H9 (cell line): ENCODE measurements at regions not wholly inside any gene's neighbourhood (a gene's known extent, or its start where the extent isn't known, plus 50 kb on each side); places are given as distances from the start of the nearest gene placed in this dataset.

Source experiments
- DNase-seq: peaks from one replicate; pipeline ENCODE4 v3.0.0-alpha.2; 2017
- H2AFZ ChIP-seq: one replicate; pipeline ENCODE4 v1.6.1; 2013; ENCODE audit warnings: mild to moderate bottlenecking, low read length, control low read depth, moderate library complexity
- H2AK5ac ChIP-seq: 2 replicates; pipeline ENCODE4 v1.6.1; 2013; ENCODE audit warnings: low read length, control low read depth, mixed read lengths; ENCODE audit not compliant: insufficient read length
- H2BK120ac ChIP-seq: one replicate; pipeline ENCODE4 v1.6.1; 2013; ENCODE audit warnings: low read depth, mild to moderate bottlenecking, low read length, control low read depth, inconsistent platforms; ENCODE audit not compliant: poor library complexity, severe bottlenecking
- H2BK12ac ChIP-seq: 2 replicates; pipeline ENCODE4 v1.6.1; 2013; ENCODE audit warnings: low read length, control low read depth, mixed read lengths, low read depth; ENCODE audit not compliant: insufficient read length
- H2BK15ac ChIP-seq: 2 replicates; pipeline ENCODE4 v1.6.1; 2013; ENCODE audit warnings: low read depth, low read length, control low read depth
- H2BK20ac ChIP-seq: one replicate; pipeline ENCODE4 v1.6.1; 2013; ENCODE audit warnings: low read depth, mild to moderate bottlenecking, low read length, control low read depth, inconsistent platforms; ENCODE audit not compliant: poor library complexity, severe bottlenecking
- H2BK5ac ChIP-seq: 2 replicates; pipeline ENCODE4 v1.6.1; 2013; ENCODE audit warnings: low read length, control low read depth, mixed read lengths; ENCODE audit not compliant: insufficient read length
- H3K14ac ChIP-seq: 2 replicates; pipeline ENCODE4 v1.6.1; 2013; ENCODE audit warnings: low read length, control low read depth; ENCODE audit not compliant: insufficient read depth
- H3K18ac ChIP-seq: 2 replicates; pipeline ENCODE4 v1.6.1; 2013; ENCODE audit warnings: low read depth, mild to moderate bottlenecking, mixed read lengths, low read length, control low read depth; ENCODE audit not compliant: insufficient read length
- H3K23ac ChIP-seq: 2 replicates; pipeline ENCODE4 v1.6.1; 2013; ENCODE audit warnings: low read length, control low read depth, mixed read lengths, low read depth; ENCODE audit not compliant: insufficient read length
- H3K23me2 ChIP-seq: 2 replicates; pipeline ENCODE4 v1.6.1; 2013; ENCODE audit warnings: low read depth, mild to moderate bottlenecking, mixed read lengths, low read length, control low read depth; ENCODE audit not compliant: insufficient read length, poor library complexity, severe bottlenecking
- H3K27ac ChIP-seq: 2 replicates; pipeline ENCODE4 v1.5.1; 2013; ENCODE audit warnings: low read length, control low read depth, mixed read lengths, low read depth; ENCODE audit not compliant: insufficient read length
- H3K27me3 ChIP-seq: 2 replicates; pipeline ENCODE4 v1.6.1; 2013; ENCODE audit warnings: low read length, control low read depth, inconsistent platforms; ENCODE audit not compliant: insufficient read depth
- H3K4ac ChIP-seq: 2 replicates; pipeline ENCODE4 v1.6.1; 2013; ENCODE audit warnings: low read depth, mild to moderate bottlenecking, control low read depth, inconsistent platforms, low read length, moderate library complexity
- H3K4me1 ChIP-seq: 2 replicates; pipeline ENCODE4 v1.6.1; 2013; ENCODE audit warnings: low read length, control low read depth, inconsistent platforms; ENCODE audit not compliant: insufficient read depth
- H3K4me2 ChIP-seq: 2 replicates; pipeline ENCODE4 v1.6.1; 2013; ENCODE audit warnings: low read length, control low read depth, mixed read lengths; ENCODE audit not compliant: insufficient read length, insufficient read depth
- H3K56ac ChIP-seq: 2 replicates; pipeline ENCODE4 v1.6.1; 2013; ENCODE audit warnings: low read depth, mild to moderate bottlenecking, mixed read lengths, low read length, control low read depth; ENCODE audit not compliant: insufficient read length
- H3K79me1 ChIP-seq: 2 replicates; pipeline ENCODE4 v1.6.1; 2013; ENCODE audit warnings: low read depth, mild to moderate bottlenecking, moderate library complexity, low read length, control low read depth, inconsistent platforms; ENCODE audit not compliant: insufficient read depth, poor library complexity, severe bottlenecking
- H3K79me2 ChIP-seq: 2 replicates; pipeline ENCODE4 v1.6.1; 2013; ENCODE audit warnings: low read length, control low read depth, inconsistent platforms; ENCODE audit not compliant: insufficient read depth
- H3K9ac ChIP-seq: 2 replicates; pipeline ENCODE4 v1.6.1; 2013; ENCODE audit warnings: low read length, control low read depth, mixed read lengths; ENCODE audit not compliant: insufficient read length; ENCODE audit errors: extremely low read depth
- H3K9me3 ChIP-seq: one replicate; pipeline ENCODE4 v1.6.1; 2013; ENCODE audit warnings: low read depth, low read length, inconsistent platforms; ENCODE audit not compliant: control insufficient read depth
- H3T11ph ChIP-seq: one replicate; pipeline ENCODE4 v1.6.1; 2013; ENCODE audit warnings: mild to moderate bottlenecking, low read length, control low read depth, inconsistent platforms
- H4K20me1 ChIP-seq: one replicate; pipeline ENCODE4 v1.6.1; 2013; ENCODE audit not compliant: control insufficient read depth, insufficient read length, insufficient read depth
- H4K5ac ChIP-seq: 2 replicates; pipeline ENCODE4 v1.6.1; 2013; ENCODE audit warnings: low read depth, mild to moderate bottlenecking, mixed read lengths, low read length, control low read depth; ENCODE audit not compliant: insufficient read length
- H4K8ac ChIP-seq: replicated peaks from 2 replicates; pipeline ENCODE4 v1.6.1; 2013; ENCODE audit warnings: low read length, control low read depth, mixed read lengths, low read depth; ENCODE audit not compliant: insufficient read length
- H4K91ac ChIP-seq: 2 replicates; pipeline ENCODE4 v1.6.1; 2013; ENCODE audit warnings: low read depth, mild to moderate bottlenecking, moderate library complexity, mixed read lengths, low read length, control low read depth; ENCODE audit not compliant: insufficient read length
- H3K27ac Mint-ChIP-seq, 3 experiments: 2 replicates in 2 of 3; 3 replicates in 1 of 3; pipeline ENCODE4 v1.8.0; 2020 to 2021; ENCODE audit warnings: mixed read lengths in 3 of 3, mild to moderate bottlenecking in 1 of 3, moderate library complexity in 1 of 3
- H3K27me3 Mint-ChIP-seq: 2 replicates; pipeline ENCODE4 v1.8.0; 2021; ENCODE audit warnings: low read depth, mild to moderate bottlenecking, moderate library complexity, mixed read lengths
- H3K36me3 Mint-ChIP-seq, 3 experiments: 2 replicates in 2 of 3; 3 replicates in 1 of 3; pipeline ENCODE4 v1.8.0; 2020 to 2021; ENCODE audit warnings: low read depth in 3 of 3, mixed read lengths in 3 of 3; ENCODE audit not compliant: insufficient read depth in 1 of 3
- H3K4me1 Mint-ChIP-seq, 2 experiments: 2 replicates each; pipeline ENCODE4 v1.8.0; 2020; ENCODE audit warnings: mixed read lengths in 2 of 2
- H3K4me3 Mint-ChIP-seq, 2 experiments: 2 replicates in 1 of 2; 3 replicates in 1 of 2; pipeline ENCODE4 v1.8.0; 2020 to 2021; ENCODE audit warnings: mild to moderate bottlenecking in 2 of 2, mixed read lengths in 2 of 2, moderate library complexity in 1 of 2
- H3K9me3 Mint-ChIP-seq, 2 experiments: 2 replicates in 1 of 2; 3 replicates in 1 of 2; pipeline ENCODE4 v1.8.0; 2020; ENCODE audit warnings: mild to moderate bottlenecking in 2 of 2, mixed read lengths in 2 of 2, moderate library complexity in 1 of 2
- WGBS: extraction: QIAGEN DNeasy Blood & Tissue Kit; methylation state at CpG from one replicate; pipeline ENCODE4 v1.1.7; 2013; ENCODE audit warnings: missing lambda C conversion rate, low lambda C conversion rate, mixed read lengths; ENCODE audit not compliant: insufficient read length; ENCODE audit errors: extremely low coverage; 5-methylcytosine and 5-hydroxymethylcytosine counted together
- TF ChIP-seq, protein P1 (sequence below): fragments of 200-600 bp; sonication (generic); conservative IDR thresholded peaks from 3 replicates; pipeline ENCODE4 v1.8.0; 2021; ENCODE audit warnings: antibody characterized with exemption, mild to moderate bottlenecking

DNA sequence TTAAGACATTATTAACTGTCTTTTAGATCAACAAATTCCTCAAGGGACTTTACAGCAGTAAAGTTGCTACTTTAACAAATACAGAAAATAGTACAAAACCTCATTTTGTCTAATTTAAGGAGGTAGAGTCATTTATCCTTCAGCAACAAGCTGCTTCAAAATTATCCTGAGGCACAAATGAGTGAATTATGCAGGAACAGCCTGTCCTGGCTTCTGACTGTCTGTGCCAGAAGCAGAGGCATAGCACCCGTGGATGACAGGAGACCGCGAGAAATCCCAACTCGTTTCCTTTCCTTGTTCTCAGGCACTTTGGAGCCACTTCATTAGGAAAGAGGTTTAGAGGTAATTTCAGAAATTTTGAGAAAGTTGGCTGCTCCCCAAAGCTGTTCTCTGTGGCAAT, 549.2 kb upstream of the BTBD3 start:
- no peak overlapping the region for H3K18ac ChIP-seq
- Mint-ChIP-seq H3K9me3 (no peaks in the 10 kb centered on the region), H3K36me3 (no peaks in the 10 kb centered on the region), H3K4me3 (no peak overlapping the region), H3K27me3 (no peaks in the 10 kb centered on the region), H3K27ac (no peak overlapping the region), H3K4me1 (peaks cover 9 to 15% of the 10 kb centered on the region in 2 experiments)
- H3K14ac ChIP-seq = no peak overlapping the region
- no peaks in the 10 kb centered on the region for H3K4me1 ChIP-seq
- H3K79me1 ChIP-seq = no peaks in the 10 kb centered on the region
- H4K8ac ChIP-seq = no peak overlapping the region
- no peaks in the 10 kb centered on the region for H4K20me1 ChIP-seq
- no peak overlapping the region for H3T11ph ChIP-seq
- no peaks in the 10 kb centered on the region for H3K9me3 ChIP-seq
- H3K27me3 ChIP-seq = no peaks in the 10 kb centered on the region
- no peak overlapping the region for H2AK5ac ChIP-seq
- no peak overlapping the region for H3K23ac ChIP-seq
- H3K56ac ChIP-seq = no peak overlapping the region
- DNase-seq = no peak
- no peak overlapping the region for H4K91ac ChIP-seq
- WGBS = no CpG with 5 or more reads among the region's 4 CpGs
- H2BK20ac ChIP-seq = no peak overlapping the region
- no peak overlapping the region for H3K4me2 ChIP-seq
- no peak overlapping the region for H2BK5ac ChIP-seq
- no peak overlapping the region for H2AFZ ChIP-seq
- no peak overlapping the region for H3K9ac ChIP-seq
- H2BK15ac ChIP-seq = no peak overlapping the region
- H4K5ac ChIP-seq = no peak overlapping the region
- H2BK120ac ChIP-seq = no peak overlapping the region
- H3K27ac ChIP-seq = no peak overlapping the region
- TF ChIP-seq, protein P1, sequence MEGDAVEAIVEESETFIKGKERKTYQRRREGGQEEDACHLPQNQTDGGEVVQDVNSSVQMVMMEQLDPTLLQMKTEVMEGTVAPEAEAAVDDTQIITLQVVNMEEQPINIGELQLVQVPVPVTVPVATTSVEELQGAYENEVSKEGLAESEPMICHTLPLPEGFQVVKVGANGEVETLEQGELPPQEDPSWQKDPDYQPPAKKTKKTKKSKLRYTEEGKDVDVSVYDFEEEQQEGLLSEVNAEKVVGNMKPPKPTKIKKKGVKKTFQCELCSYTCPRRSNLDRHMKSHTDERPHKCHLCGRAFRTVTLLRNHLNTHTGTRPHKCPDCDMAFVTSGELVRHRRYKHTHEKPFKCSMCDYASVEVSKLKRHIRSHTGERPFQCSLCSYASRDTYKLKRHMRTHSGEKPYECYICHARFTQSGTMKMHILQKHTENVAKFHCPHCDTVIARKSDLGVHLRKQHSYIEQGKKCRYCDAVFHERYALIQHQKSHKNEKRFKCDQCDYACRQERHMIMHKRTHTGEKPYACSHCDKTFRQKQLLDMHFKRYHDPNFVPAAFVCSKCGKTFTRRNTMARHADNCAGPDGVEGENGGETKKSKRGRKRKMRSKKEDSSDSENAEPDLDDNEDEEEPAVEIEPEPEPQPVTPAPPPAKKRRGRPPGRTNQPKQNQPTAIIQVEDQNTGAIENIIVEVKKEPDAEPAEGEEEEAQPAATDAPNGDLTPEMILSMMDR = no peak
- H3K23me2 ChIP-seq = no peaks in the 10 kb centered on the region
- no peak overlapping the region for H2BK12ac ChIP-seq
- H3K4ac ChIP-seq = no peak overlapping the region
- no peaks in the 10 kb centered on the region for H3K79me2 ChIP-seq
